Colon (tissue), 2 donors: ENCODE measurements at regions not wholly inside any gene's neighbourhood (a gene's known extent, or its start where the extent isn't known, plus 50 kb on each side); places are given as distances from the start of the nearest gene placed in this dataset.

Experiments used
- FAIRE-seq: peaks from 2 replicates; lab custom pipeline; 2012; peaks lifted over from hg19 to GRCh38; lab: Jason Lieb, UNC
- donor health status: control.
- donor health status: control.

DNA sequence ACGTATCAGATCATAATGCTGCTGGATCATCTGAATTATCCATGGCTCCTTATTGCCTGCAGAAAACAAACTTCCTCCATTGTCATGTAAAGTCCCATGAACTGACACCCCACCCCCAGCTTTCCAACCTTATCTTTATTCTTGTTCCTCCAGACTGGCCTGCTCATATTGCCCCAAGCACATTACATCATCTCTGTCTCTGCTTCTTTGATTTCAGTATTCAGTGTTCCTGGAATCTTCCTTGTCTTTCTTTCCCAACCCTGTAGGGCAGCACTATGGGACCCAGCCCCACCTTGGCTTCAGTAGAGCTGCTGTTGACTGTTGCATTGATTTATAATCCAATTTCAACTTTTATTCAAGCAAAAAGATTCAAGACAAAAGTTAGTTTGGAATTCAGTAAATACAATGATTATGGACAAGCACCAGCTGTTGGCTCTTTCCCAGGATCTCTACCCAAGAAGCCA is 187.5 kb upstream of the ECI2 start:
- no peak for FAIRE-seq

GRCh38 chr6:4322134-4322845 is 186.9 kb upstream of the ECI2 start:
- FAIRE-seq: no peak

GRCh38 chr6:4320860-4321259 is 185.5 kb upstream of the ECI2 start:
- no peak for FAIRE-seq

- FAIRE-seq: no peak
Observed at GRCh38 chr6:4319981-4320683, 184.8 kb upstream of the ECI2 start.

GRCh38 chr6:4318321-4318720 is 182.9 kb upstream of the ECI2 start:
- FAIRE-seq: no peak

DNA sequence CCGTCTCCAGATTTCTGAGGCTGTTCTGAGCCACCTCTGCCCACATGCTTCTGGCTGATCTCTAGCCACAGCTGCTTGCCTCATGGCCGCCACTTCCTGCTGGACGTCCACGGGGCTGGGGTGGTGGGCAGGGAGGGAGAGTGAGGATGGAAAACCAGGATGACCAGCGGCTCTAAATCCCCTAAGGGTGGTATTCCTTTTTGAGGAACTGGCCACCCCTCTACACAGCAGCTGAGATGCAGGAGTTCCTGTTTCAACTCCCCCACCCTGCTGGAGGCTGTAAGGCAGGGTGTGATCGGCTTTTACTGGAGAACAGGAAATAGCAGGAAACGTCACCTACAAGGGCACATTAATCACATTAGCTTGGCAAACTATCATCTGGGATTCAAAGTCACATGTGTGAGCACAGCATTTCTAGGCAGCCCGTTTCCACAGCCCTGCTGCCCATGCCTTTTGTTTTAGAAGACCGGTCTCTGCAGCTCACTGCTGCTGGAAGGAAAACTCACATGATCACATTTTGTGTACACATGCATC is 181.6 kb upstream of the ECI2 start:
- FAIRE-seq: no peak

DNA sequence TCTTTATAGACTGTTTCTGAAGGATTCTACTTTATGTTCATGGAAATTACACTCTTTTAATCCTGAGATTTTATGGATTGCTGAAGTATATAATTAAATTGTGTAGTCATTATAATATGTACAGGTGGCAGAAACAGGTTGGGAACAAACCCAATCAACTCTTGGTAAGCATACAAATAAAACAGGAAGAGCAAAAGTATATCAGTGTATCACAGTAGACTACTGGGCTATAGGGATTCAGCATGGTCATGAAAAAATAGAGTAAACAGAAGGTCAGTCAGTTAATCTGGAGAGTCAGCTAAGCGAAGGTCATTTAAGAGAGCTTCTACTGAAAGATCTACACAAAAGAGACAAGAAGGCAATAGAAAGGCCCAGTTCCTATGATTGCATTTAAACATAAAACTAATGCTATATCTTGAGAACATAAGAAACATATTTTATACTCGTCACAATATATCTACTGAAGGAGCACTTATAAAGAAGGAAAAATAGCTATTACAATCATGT is 178.9 kb upstream of the ECI2 start:
- no peak for FAIRE-seq

DNA sequence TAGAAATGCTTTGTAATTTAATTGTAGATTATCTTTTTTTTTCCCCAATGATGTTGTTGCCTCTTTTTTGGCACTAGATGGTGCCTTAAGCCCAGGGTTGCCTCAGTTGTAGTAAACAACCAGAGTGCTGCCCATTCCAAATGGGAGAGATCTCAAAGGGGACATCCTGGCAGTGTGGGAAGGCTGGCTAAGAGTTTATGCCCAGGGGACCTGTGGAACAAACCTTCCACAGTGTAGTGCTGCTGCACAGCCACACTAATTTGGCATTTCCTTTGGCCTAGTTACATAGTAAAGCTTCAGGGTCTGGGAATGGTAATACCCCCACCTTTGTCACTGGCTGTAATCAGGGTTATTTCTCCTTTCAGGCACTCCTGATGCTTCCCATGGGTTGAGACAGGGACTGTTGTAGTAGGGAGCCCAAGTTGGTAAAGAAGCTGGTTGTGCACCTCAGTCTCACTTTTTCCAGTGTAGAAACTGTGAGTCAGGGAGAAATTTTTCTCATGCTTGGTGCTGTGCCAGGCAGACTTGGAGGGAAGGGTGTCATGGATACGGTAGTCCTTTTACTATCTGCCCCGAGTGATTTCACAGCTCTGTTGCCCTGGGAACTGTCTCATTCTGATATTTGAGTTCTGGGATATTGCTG is 177.8 kb upstream of the ECI2 start:
- FAIRE-seq: no peak

DNA sequence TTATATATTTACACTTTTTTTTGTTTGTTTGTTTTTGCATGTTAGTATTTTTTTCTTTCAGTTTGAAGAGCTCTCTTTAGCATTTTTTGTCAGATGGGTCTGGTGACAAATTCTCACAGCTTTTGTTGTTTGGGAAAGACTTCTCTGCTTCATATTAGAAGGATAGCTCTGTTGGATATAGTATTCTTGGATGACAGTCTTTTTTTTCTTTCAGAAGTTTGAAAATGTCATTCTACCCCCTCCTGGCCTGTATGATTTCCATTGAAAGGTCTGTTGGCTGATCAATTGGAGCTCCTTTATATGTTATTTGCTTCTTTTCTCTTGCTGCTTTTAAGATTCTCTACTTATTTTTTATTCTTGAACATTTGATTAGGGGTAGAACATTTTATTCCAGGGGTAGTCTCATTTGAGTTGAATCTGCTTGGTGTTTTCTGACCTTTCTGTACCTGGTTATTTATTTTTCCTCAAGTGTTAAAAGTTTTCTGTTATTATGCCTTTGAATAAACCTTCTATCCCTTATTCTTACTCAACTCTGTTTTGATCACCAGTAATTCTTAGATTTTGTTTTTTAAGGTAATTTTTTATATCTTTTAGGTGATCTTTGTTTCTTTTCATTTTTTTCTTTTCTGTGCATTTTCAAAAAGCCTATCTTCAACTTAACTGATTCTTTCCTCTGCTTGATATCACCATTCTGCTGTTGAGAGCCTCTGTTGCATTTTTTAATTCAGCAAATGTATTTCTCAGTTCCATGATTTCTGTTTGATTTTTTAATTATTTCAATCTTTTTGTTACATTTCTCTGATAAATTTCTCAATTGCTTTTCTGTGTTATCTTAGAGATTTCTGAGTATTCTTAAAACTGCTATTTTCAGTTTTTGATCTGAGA is 176.8 kb upstream of the ECI2 start:
- FAIRE-seq: no peak

DNA sequence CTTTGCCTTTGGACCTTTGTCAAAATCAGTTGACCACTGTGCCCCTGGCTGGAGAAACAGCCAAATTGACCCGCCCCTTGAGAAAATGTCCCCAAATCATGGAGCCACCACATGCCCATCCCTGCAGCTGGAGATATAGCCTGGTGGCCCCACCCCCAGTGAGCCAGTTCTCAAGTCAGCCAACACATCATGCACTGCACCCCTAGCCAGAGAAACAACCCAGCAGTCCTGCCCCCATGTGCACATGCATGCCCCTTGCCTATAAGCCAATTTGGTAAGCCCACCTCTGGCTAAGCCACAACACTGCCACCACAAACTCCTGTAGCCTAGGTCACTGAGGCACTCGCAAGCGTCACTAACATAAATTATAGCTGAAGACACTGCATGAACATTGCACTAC is 174.2 kb upstream of the ECI2 start:
- FAIRE-seq: no peak

DNA sequence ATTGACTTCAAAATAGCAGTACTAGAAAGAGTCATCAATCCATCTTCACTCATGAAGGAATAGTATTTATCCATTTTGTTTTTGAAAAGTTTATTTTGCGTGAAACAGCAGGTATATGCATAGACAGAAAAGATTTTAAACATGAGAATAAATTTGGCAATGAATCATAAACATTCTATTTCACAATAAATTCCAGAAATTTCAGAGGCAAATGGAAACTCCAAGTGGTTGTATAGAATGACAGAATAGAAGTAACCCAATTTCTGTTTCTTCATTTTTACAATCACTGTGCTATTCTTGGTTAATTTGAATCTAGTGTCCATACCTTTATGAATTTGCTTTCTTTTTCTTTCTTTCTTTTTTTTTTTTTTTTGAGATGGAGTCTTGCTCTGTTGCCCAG is 173.0 kb upstream of the ECI2 start:
- FAIRE-seq: no peak

- no peak for FAIRE-seq
Observed at GRCh38 chr6:4304927-4305455, 169.6 kb upstream of the ECI2 start.

DNA sequence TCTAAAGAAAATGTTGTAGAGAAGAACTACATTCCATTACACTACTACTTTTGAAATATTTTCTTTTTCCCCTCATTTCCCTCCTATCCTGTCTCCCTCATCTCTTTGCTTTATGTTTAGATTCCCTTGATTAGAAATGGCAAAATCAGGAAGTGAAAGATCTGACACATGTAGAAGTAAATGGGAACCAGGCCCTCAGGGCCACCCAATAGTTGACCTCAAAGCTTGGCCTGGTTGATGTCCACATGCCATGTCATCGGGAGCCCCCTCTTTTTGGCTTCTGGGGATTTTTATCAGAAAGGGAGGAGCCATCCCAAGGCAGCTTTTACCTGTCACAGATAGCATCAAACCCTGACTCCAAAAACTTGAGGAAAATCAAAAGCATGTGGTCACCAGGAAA is 168.3 kb upstream of the ECI2 start:
- no peak for FAIRE-seq

DNA sequence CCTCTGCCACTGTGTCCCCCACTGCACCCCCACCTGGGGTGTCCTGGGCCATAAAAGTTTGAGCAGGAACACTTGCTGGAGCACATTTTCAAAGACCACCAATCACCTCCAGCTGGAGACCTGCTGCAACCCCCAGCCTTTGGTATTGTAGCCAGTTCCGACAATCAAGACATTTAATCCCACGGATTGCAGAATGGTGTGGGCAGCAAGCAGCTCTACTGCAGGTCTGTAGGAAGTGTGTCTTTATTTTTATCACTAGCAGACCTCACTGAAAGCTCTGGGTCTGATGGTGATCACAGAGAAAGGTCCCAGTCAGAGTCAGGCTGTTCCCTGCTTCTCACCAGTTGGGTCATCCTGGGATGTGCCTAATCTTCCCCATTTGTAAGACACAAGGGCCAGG is 167.1 kb upstream of the ECI2 start:
- no peak for FAIRE-seq

DNA sequence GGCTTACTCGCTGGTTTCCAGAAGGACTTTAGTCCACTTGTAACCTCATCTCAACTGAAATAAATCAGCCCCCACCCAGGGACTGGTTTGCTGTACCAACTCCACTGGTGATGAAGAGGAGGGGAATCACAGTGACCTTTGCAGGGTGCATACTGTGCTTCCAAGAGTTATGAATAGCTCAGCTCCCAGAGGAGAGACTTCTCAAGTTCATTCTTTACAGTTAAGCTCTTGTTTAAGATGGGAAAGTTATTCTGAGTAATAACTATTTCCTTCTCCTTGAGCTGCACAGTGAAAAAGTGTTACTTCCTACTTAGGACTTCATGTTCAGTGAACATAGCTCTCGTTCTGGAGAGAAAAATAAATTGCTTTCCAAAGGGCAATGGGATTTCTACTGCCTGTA is 166.5 kb upstream of the ECI2 start:
- FAIRE-seq: no peak

DNA sequence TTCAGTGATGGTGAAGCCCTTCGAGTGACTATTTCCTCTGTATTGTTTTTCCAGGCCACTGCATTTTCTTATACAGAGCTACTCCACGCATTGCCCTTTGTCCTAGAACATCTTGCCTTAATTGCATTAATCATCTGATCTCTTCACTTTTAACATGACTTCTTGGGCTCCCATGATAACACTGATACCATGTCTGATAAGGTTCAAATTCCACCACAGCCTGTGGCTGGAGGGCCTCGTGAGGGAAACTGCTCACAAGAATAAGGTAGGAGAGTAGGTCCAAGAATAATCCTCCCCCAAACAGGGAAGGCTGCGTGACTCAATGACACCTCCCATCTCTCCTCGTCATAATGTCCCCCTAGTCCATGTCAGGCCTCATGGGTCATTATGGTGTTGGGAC is 165.5 kb upstream of the ECI2 start:
- FAIRE-seq: no peak

DNA sequence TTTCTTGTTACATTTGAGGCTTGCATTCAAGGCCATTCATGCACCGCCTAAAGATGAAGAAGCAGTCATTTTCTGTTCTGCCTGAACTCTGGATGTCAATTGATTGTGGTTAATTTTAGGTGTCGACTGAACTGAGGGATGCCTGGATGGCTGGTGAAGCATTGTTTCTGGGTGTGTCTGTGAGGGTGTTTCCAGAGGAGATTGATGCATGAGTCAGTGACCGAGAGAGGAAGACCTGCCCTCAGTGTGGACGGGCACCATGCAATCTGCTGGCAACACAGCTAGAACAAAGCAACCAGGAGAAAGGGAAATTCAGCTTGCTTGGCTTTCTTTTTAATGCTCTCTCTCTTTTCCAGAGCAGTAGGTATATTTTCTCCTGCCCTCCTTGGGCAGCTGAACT is 164.1 kb upstream of the ECI2 start:
- FAIRE-seq: no peak

- no peak for FAIRE-seq
Observed at GRCh38 chr6:4297348-4297747, 162.0 kb upstream of the ECI2 start.

- FAIRE-seq: no peak
Observed at GRCh38 chr6:4296552-4296951, 161.2 kb upstream of the ECI2 start.

DNA sequence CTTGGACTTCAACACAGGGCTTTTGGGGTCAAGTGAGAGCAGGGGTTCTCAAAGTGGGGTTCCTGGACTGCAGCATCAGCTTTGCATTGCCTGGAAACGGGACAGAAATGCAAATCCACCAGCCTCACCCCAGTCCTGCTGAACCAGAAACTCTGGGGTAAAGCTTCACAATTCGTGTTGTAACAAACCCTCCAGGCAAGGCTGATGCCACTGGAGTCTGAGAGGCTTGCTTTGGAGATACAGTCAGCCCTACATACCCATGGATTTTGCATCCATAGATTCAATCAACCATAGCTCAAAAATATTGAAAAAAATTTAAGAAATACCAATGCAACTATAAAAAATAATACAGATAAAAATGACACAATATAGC is 160.4 kb upstream of the ECI2 start:
- FAIRE-seq: no peak

GRCh38 chr6:4295058-4295782 is 159.8 kb upstream of the ECI2 start:
- FAIRE-seq: no peak
